ENCODE measurements at regions not wholly inside any gene's neighbourhood (a gene's known extent, or its start where the extent isn't known, plus 50 kb on each side); places are given as distances from the start of the nearest gene placed in this dataset.

DNA sequence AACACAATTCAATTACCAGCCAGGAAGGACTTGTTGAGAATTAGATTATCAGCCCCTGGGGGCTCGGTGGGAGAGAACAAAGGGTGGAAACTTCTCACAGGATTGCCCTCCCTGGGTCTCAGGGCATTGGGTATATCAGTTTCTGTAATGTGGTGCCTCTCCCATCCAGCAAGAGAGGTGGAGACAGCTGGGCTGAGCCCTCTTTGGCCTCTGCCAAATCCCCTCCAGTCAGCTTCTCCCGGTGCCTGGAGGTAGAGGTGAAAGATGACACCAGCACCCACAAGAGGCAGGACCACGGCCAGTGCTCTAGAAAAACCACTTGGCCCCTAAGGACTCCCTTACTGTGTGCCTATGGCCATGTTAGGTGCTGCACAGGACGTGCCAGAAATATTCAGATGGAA, 179.7 kb downstream of the HAUS1 start:
- no peak overlapping the region for H3K27ac ChIP-seq
- TF ChIP-seq, protein P1, sequence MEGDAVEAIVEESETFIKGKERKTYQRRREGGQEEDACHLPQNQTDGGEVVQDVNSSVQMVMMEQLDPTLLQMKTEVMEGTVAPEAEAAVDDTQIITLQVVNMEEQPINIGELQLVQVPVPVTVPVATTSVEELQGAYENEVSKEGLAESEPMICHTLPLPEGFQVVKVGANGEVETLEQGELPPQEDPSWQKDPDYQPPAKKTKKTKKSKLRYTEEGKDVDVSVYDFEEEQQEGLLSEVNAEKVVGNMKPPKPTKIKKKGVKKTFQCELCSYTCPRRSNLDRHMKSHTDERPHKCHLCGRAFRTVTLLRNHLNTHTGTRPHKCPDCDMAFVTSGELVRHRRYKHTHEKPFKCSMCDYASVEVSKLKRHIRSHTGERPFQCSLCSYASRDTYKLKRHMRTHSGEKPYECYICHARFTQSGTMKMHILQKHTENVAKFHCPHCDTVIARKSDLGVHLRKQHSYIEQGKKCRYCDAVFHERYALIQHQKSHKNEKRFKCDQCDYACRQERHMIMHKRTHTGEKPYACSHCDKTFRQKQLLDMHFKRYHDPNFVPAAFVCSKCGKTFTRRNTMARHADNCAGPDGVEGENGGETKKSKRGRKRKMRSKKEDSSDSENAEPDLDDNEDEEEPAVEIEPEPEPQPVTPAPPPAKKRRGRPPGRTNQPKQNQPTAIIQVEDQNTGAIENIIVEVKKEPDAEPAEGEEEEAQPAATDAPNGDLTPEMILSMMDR (conservative IDR thresholded peaks at IDR 0.05) = no peak
- TF ChIP-seq ZFX (IDR thresholded peaks at IDR 0.05) = no peak

DNA sequence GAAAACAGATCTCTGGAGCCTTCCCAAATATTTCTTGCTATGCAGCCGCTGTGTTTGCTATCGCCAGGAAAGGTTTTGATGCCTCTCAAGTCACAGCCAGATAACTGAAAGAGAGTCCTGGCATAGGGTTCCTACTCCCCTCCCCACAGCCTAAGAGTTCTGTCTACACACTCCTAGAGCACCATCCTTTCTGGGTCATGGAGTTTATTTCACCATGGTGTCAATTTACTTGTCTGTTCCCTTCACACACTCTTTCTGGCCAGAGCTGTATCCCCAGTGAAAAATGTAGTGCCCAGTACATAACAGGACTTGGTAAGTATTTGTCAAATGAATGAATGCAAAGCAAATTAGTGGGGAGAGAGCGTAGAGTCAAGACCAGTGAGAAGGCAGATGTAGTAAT, 185.3 kb downstream of the HAUS1 start:
- no peak overlapping the region for H3K27ac ChIP-seq
- no peak for TF ChIP-seq ZFX (IDR thresholded peaks at IDR 0.05)
- TF ChIP-seq, protein P1 (conservative IDR thresholded peaks at IDR 0.05) = no peak

GRCh38 chr18:46289931-46290330, 185.7 kb downstream of the HAUS1 start:
- TF ChIP-seq, protein P1 (conservative IDR thresholded peaks at IDR 0.05) = no peak
- TF ChIP-seq ZFX (IDR thresholded peaks at IDR 0.05) = no peak
- no peak overlapping the region for H3K27ac ChIP-seq

DNA sequence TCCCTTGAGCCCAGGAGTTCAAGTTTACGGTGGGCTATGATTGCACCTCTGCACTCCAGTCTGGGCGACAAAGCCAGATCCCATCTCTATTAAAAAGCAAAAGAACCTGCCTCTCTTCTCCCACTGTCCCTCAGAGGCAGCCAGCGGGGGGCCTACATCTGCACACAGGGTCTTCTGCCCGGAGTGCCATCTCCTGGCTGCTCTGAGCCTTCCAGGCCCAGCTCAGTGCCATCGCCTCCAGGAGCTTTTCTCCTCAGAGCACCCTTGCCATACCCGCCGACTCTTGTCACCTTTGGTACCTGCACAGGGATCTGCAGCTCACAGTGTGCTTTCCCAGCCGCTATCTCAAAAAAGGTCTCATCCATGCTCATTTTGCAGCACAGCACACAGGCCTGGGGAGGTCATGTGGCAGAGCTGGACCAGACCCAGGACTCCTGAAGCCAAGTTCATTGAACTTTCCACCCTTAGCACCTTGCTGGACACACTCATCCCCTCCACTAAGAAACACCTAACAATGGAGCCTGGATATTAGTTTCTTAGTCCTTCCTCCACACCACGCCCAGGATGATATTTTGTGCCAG, 186.3 kb downstream of the HAUS1 start:
- TF ChIP-seq, protein P1 (conservative IDR thresholded peaks at IDR 0.05) = no peak
- TF ChIP-seq ZFX (IDR thresholded peaks at IDR 0.05) = no peak

DNA sequence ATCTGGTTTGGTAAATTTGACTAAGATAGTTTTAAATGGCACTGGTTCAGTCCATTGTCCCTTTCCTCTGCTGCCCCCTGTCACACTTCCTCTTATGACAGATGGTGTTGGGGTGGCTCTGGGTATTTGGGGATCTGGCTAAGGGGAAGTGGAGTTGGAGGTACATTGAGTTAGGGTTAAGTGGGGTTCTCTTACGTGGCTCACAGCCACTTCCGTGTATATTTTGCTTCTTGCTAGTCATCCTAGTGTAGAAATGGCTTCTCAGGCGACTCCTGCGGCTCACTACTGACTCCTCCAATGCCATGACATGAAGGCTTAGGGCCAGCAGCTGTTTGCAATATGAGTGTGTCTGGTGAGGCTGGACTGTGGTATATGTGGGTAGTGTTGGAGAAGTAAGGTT, 187.0 kb downstream of the HAUS1 start:
- TF ChIP-seq ZFX (IDR thresholded peaks at IDR 0.05) = no peak
- TF ChIP-seq, protein P1 (conservative IDR thresholded peaks at IDR 0.05) = no peak
- H3K27ac ChIP-seq = no peak overlapping the region

More for the DNA sequence above, 186.3 kb downstream of the HAUS1 start:
- no peak overlapping the region for H3K27ac ChIP-seq

DNA sequence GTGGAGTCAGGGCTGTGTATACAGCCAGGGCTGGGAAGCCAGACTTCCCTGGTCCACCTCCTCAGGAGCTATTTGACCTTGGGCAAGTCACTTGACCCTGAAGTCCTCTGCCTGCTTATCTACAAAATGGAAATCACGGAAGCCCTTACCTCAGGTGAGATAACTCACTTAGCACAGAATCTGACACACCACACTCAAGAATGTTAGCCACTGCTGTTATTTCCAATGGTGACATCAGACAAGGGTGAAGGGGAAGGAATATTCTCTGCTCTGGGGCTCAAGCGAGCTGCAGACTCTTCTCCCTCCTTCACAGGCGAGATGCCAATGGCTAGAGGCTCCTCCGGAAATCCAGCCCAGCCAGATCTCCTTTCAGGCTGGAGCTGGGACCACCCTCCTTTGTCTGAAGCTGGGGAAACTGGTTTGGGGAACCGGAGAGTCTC, 189.6 kb downstream of the HAUS1 start:
- no peak overlapping the region for H3K27ac ChIP-seq
- TF ChIP-seq ZFX (IDR thresholded peaks at IDR 0.05) = no peak
- TF ChIP-seq, protein P1 (conservative IDR thresholded peaks at IDR 0.05) = no peak

- TF ChIP-seq, protein P1 (conservative IDR thresholded peaks at IDR 0.05) = no peak
- TF ChIP-seq ZFX (IDR thresholded peaks at IDR 0.05) = no peak
- no peak overlapping the region for H3K27ac ChIP-seq
These were observed 190.1 kb downstream of the HAUS1 start for GRCh38 chr18:46294318-46294717.

All from C4-2B (cell line).